Pons (tissue), 1 donor: ENCODE measurements at regions not wholly inside any gene's neighbourhood (a gene's known extent, or its start where the extent isn't known, plus 50 kb on each side); places are given as distances from the start of the nearest gene placed in this dataset.
"Not testable (repeated sequence)": the region's sequence is repeated elsewhere in the genome, so short reads cannot be mapped to it uniquely, and the experiment has no call there.

Experiments
- DNase-seq: peaks from one replicate; pipeline ENCODE4 v3.0.0-alpha.2; 2016; ENCODE audit warnings: low spot score

GRCh38 chr4:28286266-28286665, 1425.6 kb downstream of the STIM2 start:
- not testable (repeated sequence) for DNase-seq

GRCh38 chr4:28287831-28288233, 1427.2 kb downstream of the STIM2 start:
- DNase-seq = no peak

GRCh38 chr4:28296239-28296638, 1435.6 kb downstream of the STIM2 start:
- DNase-seq = no peak

- DNase-seq = no peak
Measured at GRCh38 chr4:28310926-28311325, 1450.3 kb downstream of the STIM2 start.

- not testable (repeated sequence) for DNase-seq
Measured at GRCh38 chr4:28312497-28312896, 1451.9 kb downstream of the STIM2 start.

- DNase-seq = no peak
Measured at GRCh38 chr4:28313729-28314713, 1453.4 kb downstream of the STIM2 start.

- DNase-seq = no peak
Measured at GRCh38 chr4:28317221-28317620, 1456.6 kb downstream of the STIM2 start.

- DNase-seq = no peak
Measured at GRCh38 chr4:28334249-28334648, 1473.6 kb downstream of the STIM2 start.

- no peak for DNase-seq
Measured at GRCh38 chr4:28341784-28342183, 1481.1 kb downstream of the STIM2 start.

- DNase-seq = no peak
Measured at GRCh38 chr4:28350485-28350884, 1489.8 kb downstream of the STIM2 start.

- DNase-seq = no peak
Measured at GRCh38 chr4:28351102-28351501, 1490.5 kb downstream of the STIM2 start.

- DNase-seq = no peak
Measured at GRCh38 chr4:28351826-28352225, 1491.2 kb downstream of the STIM2 start.

GRCh38 chr4:28354880-28355656, 1494.4 kb downstream of the STIM2 start:
- DNase-seq = peak; percentile 9

- DNase-seq = peak; percentile 32
Measured at GRCh38 chr4:28357990-28358389, 1497.3 kb downstream of the STIM2 start.

- no peak for DNase-seq
Measured at GRCh38 chr4:28358606-28359005, 1498.0 kb downstream of the STIM2 start.

- DNase-seq = no peak
Measured at GRCh38 chr4:28360681-28361080, 1500.0 kb downstream of the STIM2 start.

GRCh38 chr4:28362169-28362568, 1501.5 kb downstream of the STIM2 start:
- no peak for DNase-seq

- no peak for DNase-seq
Measured at GRCh38 chr4:28369499-28369898, 1508.9 kb downstream of the STIM2 start.

GRCh38 chr4:28373191-28373590, 1512.5 kb downstream of the STIM2 start:
- no peak for DNase-seq

- no peak for DNase-seq
Measured at GRCh38 chr4:28373601-28374000, 1513.0 kb downstream of the STIM2 start.

- DNase-seq = no peak
Measured at GRCh38 chr4:28378109-28378830, 1517.6 kb downstream of the STIM2 start.

- no peak for DNase-seq
Measured at GRCh38 chr4:28385801-28386200, 1525.2 kb downstream of the STIM2 start.
